Large intestine (tissue), 3 donors: ENCODE measurements at regions not wholly inside any gene's neighbourhood (a gene's known extent, or its start where the extent isn't known, plus 50 kb on each side); places are given as distances from the start of the nearest gene placed in this dataset.
A peak's percentile ranks its signal among the peaks of the same experiment; 100 is the strongest.
"Not testable (repeated sequence)": the region's sequence is repeated elsewhere in the genome, so short reads cannot be mapped to it uniquely, and the experiment has no call there.

Experiments used
- DNase-seq, 2 donors: peaks; one replicate each; pipeline versions ENCODE4 v3.0.0 to v3.0.0-alpha.2; 2013
- H3K27ac ChIP-seq: one replicate; pipeline ENCODE4 v1.5.1; 2013; ENCODE audit warnings: low read length
- H3K27me3 ChIP-seq: 2 replicates; pipeline ENCODE4 v1.6.1; 2013; ENCODE audit warnings: low read length; ENCODE audit not compliant: control insufficient read depth, insufficient read depth
- H3K36me3 ChIP-seq: 2 replicates; pipeline ENCODE4 v1.6.1; 2013; ENCODE audit warnings: low read length; ENCODE audit not compliant: control insufficient read depth, insufficient read depth
- H3K4me1 ChIP-seq: one replicate; pipeline ENCODE4 v1.6.1; 2013; ENCODE audit warnings: low read length; ENCODE audit not compliant: control insufficient read depth, insufficient read depth
- H3K4me3 ChIP-seq: one replicate; pipeline ENCODE4 v1.5.1; 2013; ENCODE audit warnings: low read length
- H3K9me3 ChIP-seq: one replicate; pipeline ENCODE4 v1.6.1; 2013; ENCODE audit warnings: mild to moderate bottlenecking, low read depth, low read length, moderate library complexity; ENCODE audit not compliant: control insufficient read depth
- WGBS: methylation state at CpG from one replicate; pipeline ENCODE4 v1.1.5; 2013; ENCODE audit warnings: low lambda C conversion rate; ENCODE audit not compliant: insufficient coverage; 5-methylcytosine and 5-hydroxymethylcytosine counted together

DNA sequence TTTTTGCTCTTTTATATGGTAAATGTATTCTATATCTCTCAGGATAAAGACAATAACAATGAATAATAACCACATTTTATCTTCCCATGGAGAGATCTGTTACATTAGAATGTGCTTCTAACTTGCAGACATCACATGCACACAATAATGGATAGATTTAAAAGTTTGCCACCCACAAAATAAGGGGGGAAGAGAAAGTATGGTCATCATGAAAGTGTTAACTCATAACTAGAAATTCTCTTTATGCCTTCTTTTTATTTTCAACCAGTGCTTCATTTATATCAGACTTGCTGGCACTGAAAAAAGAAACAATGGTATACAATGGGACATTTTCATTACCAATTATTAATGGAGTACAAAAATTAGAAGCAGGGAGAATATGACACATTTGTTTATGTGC is 470.0 kb downstream of the FAT4 start:
- no peak for DNase-seq
- H3K36me3 ChIP-seq: no peaks in the 10 kb centered on the region

DNA sequence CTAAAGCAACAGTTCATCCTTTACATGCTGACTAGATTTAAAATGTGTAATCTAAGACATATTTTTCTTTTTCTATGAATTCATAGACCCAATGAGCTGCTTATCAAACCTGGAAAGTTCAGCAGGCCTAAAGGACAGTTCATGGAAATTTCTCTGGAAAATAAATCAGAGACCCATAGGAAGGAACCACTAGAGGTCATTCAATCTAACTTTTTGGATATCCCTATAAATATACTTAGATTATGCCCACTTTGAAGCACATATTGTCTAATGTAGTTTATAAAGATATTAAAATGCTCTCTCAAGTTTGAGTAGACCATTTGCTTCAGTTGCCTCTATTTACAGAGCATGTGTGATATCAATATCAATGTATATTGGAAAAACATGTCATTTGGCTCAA is 473.0 kb downstream of the FAT4 start:
- Histone ChIP-seq H3K27me3 (peaks cover 4% of the 10 kb centered on the region), H3K4me1 (no peaks in the 10 kb centered on the region), H3K4me3 (no peak overlapping the region), H3K36me3 (no peaks in the 10 kb centered on the region), H3K27ac (no peak overlapping the region), H3K9me3 (no peaks in the 10 kb centered on the region)
- DNase-seq: no peak

More for the DNA sequence above, 470.0 kb downstream of the FAT4 start:
- Histone ChIP-seq H3K27ac (no peak overlapping the region), H3K4me3 (no peak overlapping the region), H3K27me3 (no peaks in the 10 kb centered on the region), H3K4me1 (no peaks in the 10 kb centered on the region), H3K9me3 (no peaks in the 10 kb centered on the region)

DNA sequence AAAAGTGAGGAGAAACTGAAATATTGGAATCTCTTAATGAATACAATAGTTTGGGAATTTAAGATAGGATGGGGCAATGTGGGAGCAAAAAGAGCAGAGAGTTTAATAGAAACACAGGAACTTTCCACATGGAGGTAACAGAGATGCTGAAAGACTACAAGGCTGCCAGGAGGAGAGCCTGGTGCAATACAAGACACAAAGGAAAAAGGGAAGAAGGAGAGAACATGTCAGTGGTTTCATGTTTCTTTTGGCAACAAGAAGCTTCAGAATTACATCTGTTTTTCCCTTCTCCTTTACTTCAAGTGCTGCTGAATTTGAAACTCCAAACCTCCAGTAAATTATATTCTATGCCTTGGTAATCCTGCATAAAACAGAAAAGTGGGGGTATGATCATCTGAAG is 474.3 kb downstream of the FAT4 start:
- no peak for DNase-seq
- Histone ChIP-seq H3K4me1 (peaks cover 3% of the 10 kb centered on the region), H3K36me3 (no peaks in the 10 kb centered on the region), H3K9me3 (no peaks in the 10 kb centered on the region), H3K27ac (no peak overlapping the region), H3K27me3 (peaks cover 4% of the 10 kb centered on the region), H3K4me3 (no peak overlapping the region)

DNA sequence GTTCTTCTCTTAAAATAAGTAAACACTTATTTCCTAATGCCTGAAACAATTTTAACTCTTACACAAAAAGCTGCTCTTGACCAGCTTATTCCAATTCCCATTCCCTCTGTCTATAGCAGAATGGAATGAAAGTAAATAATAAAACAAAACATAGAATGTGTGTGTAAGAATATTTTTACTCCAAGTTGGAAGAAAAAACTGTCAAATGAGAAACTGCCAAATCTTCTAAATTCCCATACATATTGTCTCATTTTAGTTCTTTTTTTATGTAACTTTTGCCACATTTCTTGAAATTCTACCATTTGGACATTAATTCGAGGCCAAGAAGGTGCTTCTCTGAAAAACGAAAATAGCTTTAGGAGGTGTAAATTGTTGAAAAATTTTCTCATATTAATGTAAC is 477.1 kb downstream of the FAT4 start:
- Histone ChIP-seq H3K27ac (no peak overlapping the region), H3K4me3 (no peak overlapping the region), H3K4me1 (peaks cover 3% of the 10 kb centered on the region), H3K27me3 (peaks cover 4% of the 10 kb centered on the region), H3K36me3 (no peaks in the 10 kb centered on the region), H3K9me3 (no peaks in the 10 kb centered on the region)
- 100% methylated on average over 2 of the region's 2 CpGs for WGBS
- DNase-seq: no peak

DNA sequence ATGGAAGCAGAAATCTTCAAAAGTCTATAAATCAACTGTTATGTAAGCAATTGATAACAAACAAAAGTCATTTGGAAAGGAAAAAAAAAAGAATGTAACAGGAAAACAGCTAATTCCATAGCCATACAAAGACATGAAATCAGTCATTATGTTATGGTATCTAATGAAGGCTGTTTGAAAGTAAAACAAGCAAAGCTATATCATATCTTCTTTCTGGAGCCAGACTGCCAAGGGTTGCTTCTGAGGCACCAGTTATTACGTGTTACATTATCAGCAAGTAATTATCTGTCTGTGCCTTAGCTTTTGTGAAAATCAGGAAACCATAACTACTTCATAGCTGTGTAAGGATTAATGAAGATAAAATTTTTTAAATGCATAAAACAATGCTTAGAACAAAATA is 480.2 kb downstream of the FAT4 start:
- Histone ChIP-seq H3K27me3 (peaks cover 4% of the 10 kb centered on the region), H3K4me1 (peaks cover 3% of the 10 kb centered on the region), H3K9me3 (no peaks in the 10 kb centered on the region), H3K27ac (no peak overlapping the region), H3K4me3 (no peak overlapping the region), H3K36me3 (no peaks in the 10 kb centered on the region)
- 0% methylated on average over 1 of the region's 1 CpG for WGBS
- DNase-seq: no peak

DNA sequence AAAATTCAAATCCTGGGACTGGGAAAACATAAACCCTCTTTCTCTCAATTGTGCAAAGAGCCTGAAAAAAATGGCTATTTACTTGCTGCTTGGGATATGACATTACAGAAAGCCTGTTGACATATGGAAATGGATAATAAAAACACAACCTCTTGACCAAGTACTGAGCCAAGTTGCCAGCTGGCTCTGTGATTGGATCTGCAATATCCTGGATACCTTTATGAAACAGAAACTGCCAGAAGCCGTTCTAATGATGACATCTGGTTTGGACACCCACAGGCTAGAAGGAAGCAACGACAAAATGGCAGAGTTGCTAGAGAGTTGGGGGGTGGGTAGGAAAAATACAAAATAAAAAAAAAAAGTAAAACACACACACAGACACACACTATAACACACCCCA is 481.4 kb downstream of the FAT4 start:
- peak in 1 of 2 donors; percentile 3 for DNase-seq
- H3K4me1 ChIP-seq: peaks cover 3% of the 10 kb centered on the region
- no CpG with 5 or more reads among the region's 2 CpGs for WGBS
- no peak overlapping the region for H3K4me3 ChIP-seq
- H3K27me3 ChIP-seq: no peaks in the 10 kb centered on the region
- no peaks in the 10 kb centered on the region for H3K36me3 ChIP-seq
- H3K27ac ChIP-seq: no peak overlapping the region
- H3K9me3 ChIP-seq: no peaks in the 10 kb centered on the region

DNA sequence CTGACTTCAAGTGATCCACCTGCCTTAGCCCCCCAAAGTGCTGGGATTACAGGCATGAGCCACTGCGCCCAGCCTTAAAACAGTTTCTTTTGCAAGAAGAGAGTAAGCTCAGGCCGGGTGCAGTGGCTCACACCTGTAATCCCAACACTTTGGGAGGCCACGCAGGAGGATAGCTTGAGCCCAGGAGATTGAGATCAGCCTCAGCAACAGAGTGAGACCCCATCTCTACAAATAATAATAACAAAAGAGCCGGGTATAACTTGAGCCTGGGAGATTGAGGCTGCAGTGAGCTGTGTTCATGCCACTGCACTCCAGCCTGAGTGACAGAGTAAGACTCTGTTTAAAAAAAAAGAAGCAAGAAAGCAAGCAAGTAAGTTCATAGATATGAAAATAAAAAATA is 482.9 kb downstream of the FAT4 start:
- WGBS: 40% methylated on average over 1 of the region's 4 CpGs
- not testable (repeated sequence) for H3K27ac ChIP-seq, H3K27me3 ChIP-seq, H3K4me1 ChIP-seq, H3K36me3 ChIP-seq, H3K9me3 ChIP-seq, DNase-seq, H3K4me3 ChIP-seq

DNA sequence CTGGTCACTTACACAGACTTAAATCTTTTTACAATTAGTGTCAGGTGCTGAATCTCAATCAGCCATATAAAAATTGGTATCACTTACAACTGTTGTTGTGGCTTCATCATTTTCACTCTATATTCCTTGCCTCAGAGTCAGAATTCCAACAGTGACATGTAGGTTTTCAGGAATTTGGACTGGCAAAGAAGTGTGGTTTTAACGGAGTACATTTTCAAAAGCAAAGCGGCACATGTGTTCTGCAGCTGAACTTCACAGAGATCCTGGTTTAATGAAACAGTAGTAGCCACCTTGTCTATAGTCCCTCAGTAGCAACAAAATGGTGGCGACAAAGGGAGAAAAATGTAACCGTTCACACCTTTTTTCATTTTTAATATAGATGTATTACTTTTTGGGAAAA is 486.6 kb downstream of the FAT4 start:
- H3K9me3 ChIP-seq: no peaks in the 10 kb centered on the region
- H3K27ac ChIP-seq: no peak overlapping the region
- WGBS: 90% methylated on average over 2 of the region's 4 CpGs
- DNase-seq: no peak
- no peaks in the 10 kb centered on the region for H3K27me3 ChIP-seq
- H3K4me1 ChIP-seq: no peaks in the 10 kb centered on the region
- no peak overlapping the region for H3K4me3 ChIP-seq
- H3K36me3 ChIP-seq: no peaks in the 10 kb centered on the region

DNA sequence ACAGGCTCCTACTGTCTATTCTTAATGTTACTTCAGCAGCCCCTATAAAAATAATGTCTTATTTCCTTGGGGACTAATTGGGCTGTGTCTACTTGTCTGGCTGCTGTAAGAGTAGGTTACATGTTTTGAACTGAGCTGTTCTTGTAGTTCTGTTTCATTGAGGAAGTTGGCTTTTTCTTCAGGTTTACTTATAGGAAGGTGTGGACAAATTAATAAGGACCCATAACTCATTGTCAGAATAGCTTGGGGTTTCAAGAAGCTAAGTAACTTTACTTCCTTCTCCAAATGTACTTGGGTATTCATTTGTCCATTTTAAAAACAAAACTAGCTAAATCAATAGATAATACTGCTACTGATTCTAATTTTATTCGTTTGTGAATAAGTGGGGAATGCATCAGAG is 487.2 kb downstream of the FAT4 start:
- WGBS: no CpG with 5 or more reads among the region's 1 CpG
- Histone ChIP-seq H3K36me3 (no peaks in the 10 kb centered on the region), H3K9me3 (no peaks in the 10 kb centered on the region), H3K27ac (no peak overlapping the region), H3K4me3 (no peak overlapping the region), H3K4me1 (no peaks in the 10 kb centered on the region), H3K27me3 (no peaks in the 10 kb centered on the region)
- DNase-seq: no peak

DNA sequence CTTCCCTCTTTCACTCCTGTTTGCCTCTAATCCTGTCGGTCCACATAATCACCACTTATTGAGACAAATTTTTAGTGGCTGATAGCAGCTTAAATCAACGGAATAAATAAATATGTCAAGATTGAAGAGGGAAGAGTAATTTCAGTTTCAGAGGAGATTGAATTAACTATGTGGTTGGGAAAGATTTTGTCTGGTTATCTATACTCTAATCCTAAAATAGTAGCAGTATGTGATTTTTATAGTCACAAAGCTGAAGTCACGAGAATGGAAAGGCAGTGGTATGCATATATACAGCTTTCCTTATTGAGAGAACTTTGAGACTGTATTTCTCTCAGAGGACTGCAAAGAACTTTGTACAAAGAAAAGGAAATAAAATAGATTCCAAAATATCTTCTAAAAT is 493.3 kb downstream of the FAT4 start:
- H3K36me3 ChIP-seq: no peaks in the 10 kb centered on the region
- no peaks in the 10 kb centered on the region for H3K9me3 ChIP-seq
- no peak overlapping the region for H3K4me3 ChIP-seq
- H3K4me1 ChIP-seq: no peaks in the 10 kb centered on the region
- DNase-seq: no peak
- H3K27me3 ChIP-seq: no peaks in the 10 kb centered on the region
- 13% methylated on average over 1 of the region's 3 CpGs for WGBS
- H3K27ac ChIP-seq: no peak overlapping the region

DNA sequence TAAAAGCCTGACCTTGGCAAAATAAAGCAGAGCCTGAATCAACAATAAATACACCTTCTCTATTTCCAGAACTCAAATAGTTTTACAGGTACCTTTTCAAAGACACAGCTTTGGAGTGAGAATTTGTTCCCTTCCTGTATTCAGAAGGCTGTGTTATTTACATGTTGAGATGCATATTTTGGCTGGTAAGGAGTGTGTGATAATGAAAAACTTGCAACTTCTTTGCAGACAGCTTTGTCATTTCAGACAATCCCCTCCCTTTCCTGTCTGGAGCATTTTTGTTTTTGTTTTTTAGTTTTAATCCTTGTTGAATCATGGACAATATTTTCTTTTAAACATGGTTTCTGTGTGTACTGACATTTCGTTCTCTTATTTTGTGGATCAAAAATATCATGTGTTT is 493.8 kb downstream of the FAT4 start:
- Histone ChIP-seq H3K36me3 (no peaks in the 10 kb centered on the region), H3K4me1 (no peaks in the 10 kb centered on the region), H3K27ac (no peak overlapping the region), H3K4me3 (no peak overlapping the region), H3K27me3 (no peaks in the 10 kb centered on the region), H3K9me3 (no peaks in the 10 kb centered on the region)
- DNase-seq: no peak
- WGBS: 90% methylated on average over 1 of the region's 1 CpG

DNA sequence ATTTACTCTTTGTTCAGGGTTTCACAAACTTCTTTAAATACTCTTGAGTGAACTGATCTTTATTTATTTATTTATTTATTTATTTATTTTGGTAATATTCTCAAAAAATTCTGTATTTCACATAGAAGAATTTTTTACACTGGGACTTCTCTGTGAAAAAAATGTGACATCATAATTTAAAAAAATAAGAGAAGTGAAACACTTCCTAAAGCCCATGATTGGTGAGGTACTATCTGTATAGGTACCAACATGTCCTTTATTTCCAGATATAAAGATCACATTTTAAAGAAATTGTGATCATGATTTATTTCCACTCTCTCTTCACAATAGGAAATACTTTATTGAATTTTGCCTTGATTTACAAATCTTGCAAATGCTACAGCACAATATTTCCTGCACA is 497.1 kb downstream of the FAT4 start:
- Histone ChIP-seq H3K4me3 (no peak overlapping the region), H3K27ac (no peak overlapping the region), H3K9me3 (no peaks in the 10 kb centered on the region), H3K36me3 (no peaks in the 10 kb centered on the region), H3K4me1 (no peaks in the 10 kb centered on the region), H3K27me3 (no peaks in the 10 kb centered on the region)
- DNase-seq: no peak
